Lower leg skin (tissue), 3 donors: ENCODE measurements at regions not wholly inside any gene's neighbourhood (a gene's known extent, or its start where the extent isn't known, plus 50 kb on each side); places are given as distances from the start of the nearest gene placed in this dataset.

Experiments used
- CTCF ChIP-seq, 3 donors: fragments of 450-650 bp; IDR thresholded peaks; one replicate each; pipeline ENCODE4 v1.5.1; 2016; ENCODE audit warnings: antibody characterized with exemption in 3 of 3, mild to moderate bottlenecking in 3 of 3, moderate library complexity in 2 of 3
- POLR2A ChIP-seq, 2 donors: fragments of 450-650 bp; IDR thresholded peaks; one replicate each; pipeline ENCODE4 v1.6.1; 2016 to 2017; ENCODE audit warnings: antibody characterized with exemption in 2 of 2, mild to moderate bottlenecking in 1 of 2, moderate library complexity in 1 of 2

GRCh38 chr16:54796211-54796610 is 134.5 kb upstream of the IRX5 start:
- no peak for TF ChIP-seq CTCF (IDR thresholded peaks at IDR 0.05)
- TF ChIP-seq POLR2A (IDR thresholded peaks at IDR 0.05), result no peak
